WTC11 (cell line): ENCODE measurements at regions not wholly inside any gene's neighbourhood (a gene's known extent, or its start where the extent isn't known, plus 50 kb on each side); places are given as distances from the start of the nearest gene placed in this dataset.

ENCODE experiments used
- ATAC-seq: fragments of 200-7000 bp; cut with Tn5 transposase; 2 replicates; pipeline ENCODE4 v1.10.0; 2021; ENCODE audit warnings: mild to moderate bottlenecking, moderate library complexity
- CTCF ChIA-PET: fragments of 300-600 bp; sonication (Branson Sonifier 250); formaldehyde crosslinking; loops from one replicate; lab custom pipeline; 2021; ENCODE audit warnings: antibody characterized with exemption; lab: Charles Lee
- POLR2A ChIA-PET: fragments of 350-600 bp; sonication (Branson Sonifier 250); formaldehyde crosslinking; loops from one replicate; lab custom pipeline; 2021; ENCODE audit warnings: antibody characterized with exemption; lab: Charles Lee
- DNase-seq: peaks from one replicate; pipeline ENCODE4 v3.0.0; 2021; ENCODE audit warnings: low spot score
- H3K27ac Mint-ChIP-seq: 2 replicates; pipeline ENCODE4 v1.8.0; 2021; ENCODE audit warnings: mixed read lengths
- H3K27me3 Mint-ChIP-seq: 2 replicates; pipeline ENCODE4 v1.8.0; 2021; ENCODE audit warnings: low read depth, mild to moderate bottlenecking, moderate library complexity, mixed read lengths
- H3K36me3 Mint-ChIP-seq: 2 replicates; pipeline ENCODE4 v1.8.0; 2021; ENCODE audit warnings: mixed read lengths
- H3K4me1 Mint-ChIP-seq: 2 replicates; pipeline ENCODE4 v1.8.0; 2022; ENCODE audit warnings: mixed read lengths
- H3K4me3 Mint-ChIP-seq: 2 replicates; pipeline ENCODE4 v1.8.0; 2021; ENCODE audit warnings: mild to moderate bottlenecking, moderate library complexity, mixed read lengths
- H3K9me3 Mint-ChIP-seq: 2 replicates; pipeline ENCODE4 v1.8.0; 2021; ENCODE audit warnings: mixed read lengths
- EMX1 ChIP-seq: fragments of 250-450 bp; sonication (Bioruptor Pico); IDR thresholded peaks from 2 replicates; pipeline ENCODE4 v1.8.0; 2021; ENCODE audit warnings: mild to moderate bottlenecking
- ETV6 ChIP-seq: sonication (generic); formaldehyde crosslinking; IDR thresholded peaks from 2 replicates; pipeline ENCODE4 v1.8.1; 2022; ENCODE audit warnings: mild to moderate bottlenecking, missing genetic modification reagents
- FOXJ3 ChIP-seq: sonication (generic); formaldehyde crosslinking; IDR thresholded peaks from 2 replicates; pipeline ENCODE4 v1.9.0; 2021; ENCODE audit warnings: missing genetic modification reagents, mild to moderate bottlenecking, borderline replicate concordance
- FOXK1 ChIP-seq: sonication (generic); formaldehyde crosslinking; IDR thresholded peaks from 2 replicates; pipeline ENCODE4 v1.8.0; 2022; ENCODE audit warnings: mild to moderate bottlenecking, moderate library complexity, missing genetic modification reagents
- GRHL2 ChIP-seq: fragments of 250-450 bp; sonication (Bioruptor Pico); IDR thresholded peaks from 2 replicates; pipeline ENCODE4 v1.8.0; 2022; ENCODE audit warnings: mild to moderate bottlenecking, moderate library complexity; ENCODE audit not compliant: insufficient replicate concordance, severe bottlenecking
- GTF2I ChIP-seq: fragments of 250-450 bp; sonication (Bioruptor Pico); conservative IDR thresholded peaks from 2 replicates; pipeline ENCODE4 v1.4.0; 2021; ENCODE audit warnings: mild to moderate bottlenecking
- HMGA2 ChIP-seq: fragments of 250-450 bp; sonication (Bioruptor Pico); IDR thresholded peaks from 2 replicates; pipeline ENCODE4 v1.4.0; 2021; ENCODE audit warnings: mild to moderate bottlenecking, moderate library complexity
- JUN ChIP-seq: sonication (generic); formaldehyde crosslinking; IDR thresholded peaks from 2 replicates; pipeline ENCODE4 v1.8.0; 2023; ENCODE audit warnings: mild to moderate bottlenecking, missing genetic modification reagents
- MYBL2 ChIP-seq: sonication (generic); formaldehyde crosslinking; IDR thresholded peaks from 2 replicates; pipeline ENCODE4 v1.8.1; 2023; ENCODE audit warnings: mild to moderate bottlenecking, moderate library complexity, missing genetic modification reagents
- NFE2L1 ChIP-seq: sonication (generic); formaldehyde crosslinking; IDR thresholded peaks from 2 replicates; pipeline ENCODE4 v1.8.1; 2023; ENCODE audit warnings: missing genetic modification reagents
- NR1H2 ChIP-seq: sonication (generic); formaldehyde crosslinking; IDR thresholded peaks from 2 replicates; pipeline ENCODE4 v1.9.0; 2021; ENCODE audit warnings: mild to moderate bottlenecking, moderate library complexity, missing genetic modification reagents
- NR2C2 ChIP-seq: sonication (generic); formaldehyde crosslinking; IDR thresholded peaks from 2 replicates; pipeline ENCODE4 v1.8.0; 2022; ENCODE audit warnings: mild to moderate bottlenecking, missing genetic modification reagents
- NR3C1 ChIP-seq: sonication (generic); formaldehyde crosslinking; conservative IDR thresholded peaks from 2 replicates; pipeline ENCODE4 v1.8.1; 2023; ENCODE audit warnings: low read depth, mild to moderate bottlenecking, missing genetic modification reagents
- SMAD4 ChIP-seq: sonication (generic); formaldehyde crosslinking; IDR thresholded peaks from 2 replicates; pipeline ENCODE4 v1.8.0; 2022; ENCODE audit warnings: mild to moderate bottlenecking, missing genetic modification reagents
- SOX15 ChIP-seq: fragments of 250-450 bp; sonication (Bioruptor Pico); IDR thresholded peaks from 2 replicates; pipeline ENCODE4 v1.9.0; 2021; ENCODE audit warnings: mild to moderate bottlenecking
- SP1 ChIP-seq: sonication (generic); formaldehyde crosslinking; conservative IDR thresholded peaks from 2 replicates; pipeline ENCODE4 v1.8.1; 2022; ENCODE audit warnings: missing genetic modification reagents
- ZNF219 ChIP-seq: sonication (generic); formaldehyde crosslinking; IDR thresholded peaks from 2 replicates; pipeline ENCODE4 v1.8.0; 2023; ENCODE audit warnings: missing genetic modification reagents, mild to moderate bottlenecking, borderline replicate concordance
- TF ChIP-seq, protein P1 (sequence below): sonication (generic); formaldehyde crosslinking; IDR thresholded peaks from 2 replicates; pipeline ENCODE4 v1.8.1; 2023; ENCODE audit warnings: mild to moderate bottlenecking, moderate library complexity, missing genetic modification reagents
- TF ChIP-seq, protein P2 (sequence below): fragments of 250-450 bp; sonication (Bioruptor Pico); IDR thresholded peaks from 2 replicates; pipeline ENCODE4 v1.9.0; 2021; ENCODE audit warnings: mild to moderate bottlenecking
- TF ChIP-seq, protein P3 (sequence below): fragments of 250-450 bp; sonication (Bioruptor Pico); IDR thresholded peaks from 2 replicates; pipeline ENCODE4 v1.9.0; 2021; ENCODE audit warnings: moderate library complexity, mild to moderate bottlenecking, inconsistent platforms, borderline replicate concordance
- TF ChIP-seq, protein P4 (sequence below): fragments of 250-450 bp; sonication (Bioruptor Pico); IDR thresholded peaks from 2 replicates; pipeline ENCODE4 v1.9.0; 2021; ENCODE audit warnings: mild to moderate bottlenecking
- TF ChIP-seq, protein P5 (sequence below): sonication (generic); formaldehyde crosslinking; IDR thresholded peaks from 2 replicates; pipeline ENCODE4 v1.8.1; 2022; ENCODE audit warnings: low read depth, mild to moderate bottlenecking, moderate library complexity, missing genetic modification reagents, borderline replicate concordance
- TF ChIP-seq, protein P6 (sequence below): sonication (generic); formaldehyde crosslinking; IDR thresholded peaks from 2 replicates; pipeline ENCODE4 v1.8.1; 2023; ENCODE audit warnings: mild to moderate bottlenecking, missing genetic modification reagents, moderate library complexity
- TF ChIP-seq, protein P7 (sequence below): sonication (generic); formaldehyde crosslinking; IDR thresholded peaks from 2 replicates; pipeline ENCODE4 v1.8.1; 2022; ENCODE audit warnings: low read depth, missing genetic modification reagents, borderline replicate concordance
- TF ChIP-seq, protein P8 (sequence below): sonication (generic); formaldehyde crosslinking; IDR thresholded peaks from 2 replicates; pipeline ENCODE4 v1.8.0; 2023; ENCODE audit warnings: missing genetic modification reagents
- TF ChIP-seq, protein P9 (sequence below): sonication (generic); formaldehyde crosslinking; IDR thresholded peaks from 2 replicates; pipeline ENCODE4 v1.8.1; 2023; ENCODE audit warnings: mild to moderate bottlenecking, missing genetic modification reagents, moderate library complexity

DNA sequence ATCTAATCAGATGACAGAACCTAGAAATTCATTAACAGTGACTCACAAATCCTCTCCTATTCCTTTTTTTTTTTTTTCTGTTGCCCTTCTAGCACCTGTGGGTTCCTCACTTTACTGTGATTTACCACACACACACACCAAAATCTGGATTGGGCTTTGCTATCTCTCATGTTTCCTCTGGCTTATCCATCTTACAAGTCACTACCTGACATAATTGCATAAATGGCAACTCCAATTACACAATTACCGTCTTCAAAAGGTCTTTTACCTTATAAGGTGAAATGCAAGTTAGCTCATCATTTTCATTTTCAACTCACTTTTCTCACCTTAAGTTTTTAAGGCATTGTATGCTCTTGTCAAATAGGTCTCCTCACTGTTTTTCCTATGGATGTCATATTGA is 426.3 kb upstream of the MEF2C start:
- POLR2A ChIA-PET = no interaction called here
- Mint-ChIP-seq H3K27me3 (no peaks in the 10 kb centered on the region), H3K36me3 (no peaks in the 10 kb centered on the region), H3K9me3 (no peaks in the 10 kb centered on the region; the same call in 1 of the 2 replicates), H3K4me1 (peaks cover 8% of the 10 kb centered on the region), H3K27ac (no peak overlapping the region), H3K4me3 (no peak overlapping the region)
- TF ChIP-seq SP1 (CRISPR knock-in tag) (no peak), SMAD4 (no peak), FOXJ3 (CRISPR knock-in tag) (no peak), NR1H2 (CRISPR knock-in tag) (no peak), HMGA2 (CRISPR knock-in tag) (no peak), NR3C1 (CRISPR knock-in tag) (no peak)
- TF ChIP-seq, protein P1, sequence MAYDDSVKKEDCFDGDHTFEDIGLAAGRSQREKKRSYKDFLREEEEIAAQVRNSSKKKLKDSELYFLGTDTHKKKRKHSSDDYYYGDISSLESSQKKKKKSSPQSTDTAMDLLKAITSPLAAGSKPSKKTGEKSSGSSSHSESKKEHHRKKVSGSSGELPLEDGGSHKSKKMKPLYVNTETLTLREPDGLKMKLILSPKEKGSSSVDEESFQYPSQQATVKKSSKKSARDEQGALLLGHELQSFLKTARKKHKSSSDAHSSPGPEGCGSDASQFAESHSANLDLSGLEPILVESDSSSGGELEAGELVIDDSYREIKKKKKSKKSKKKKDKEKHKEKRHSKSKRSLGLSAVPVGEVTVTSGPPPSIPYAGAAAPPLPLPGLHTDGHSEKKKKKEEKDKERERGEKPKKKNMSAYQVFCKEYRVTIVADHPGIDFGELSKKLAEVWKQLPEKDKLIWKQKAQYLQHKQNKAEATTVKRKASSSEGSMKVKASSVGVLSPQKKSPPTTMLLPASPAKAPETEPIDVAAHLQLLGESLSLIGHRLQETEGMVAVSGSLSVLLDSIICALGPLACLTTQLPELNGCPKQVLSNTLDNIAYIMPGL = no peak
- TF ChIP-seq, protein P2, sequence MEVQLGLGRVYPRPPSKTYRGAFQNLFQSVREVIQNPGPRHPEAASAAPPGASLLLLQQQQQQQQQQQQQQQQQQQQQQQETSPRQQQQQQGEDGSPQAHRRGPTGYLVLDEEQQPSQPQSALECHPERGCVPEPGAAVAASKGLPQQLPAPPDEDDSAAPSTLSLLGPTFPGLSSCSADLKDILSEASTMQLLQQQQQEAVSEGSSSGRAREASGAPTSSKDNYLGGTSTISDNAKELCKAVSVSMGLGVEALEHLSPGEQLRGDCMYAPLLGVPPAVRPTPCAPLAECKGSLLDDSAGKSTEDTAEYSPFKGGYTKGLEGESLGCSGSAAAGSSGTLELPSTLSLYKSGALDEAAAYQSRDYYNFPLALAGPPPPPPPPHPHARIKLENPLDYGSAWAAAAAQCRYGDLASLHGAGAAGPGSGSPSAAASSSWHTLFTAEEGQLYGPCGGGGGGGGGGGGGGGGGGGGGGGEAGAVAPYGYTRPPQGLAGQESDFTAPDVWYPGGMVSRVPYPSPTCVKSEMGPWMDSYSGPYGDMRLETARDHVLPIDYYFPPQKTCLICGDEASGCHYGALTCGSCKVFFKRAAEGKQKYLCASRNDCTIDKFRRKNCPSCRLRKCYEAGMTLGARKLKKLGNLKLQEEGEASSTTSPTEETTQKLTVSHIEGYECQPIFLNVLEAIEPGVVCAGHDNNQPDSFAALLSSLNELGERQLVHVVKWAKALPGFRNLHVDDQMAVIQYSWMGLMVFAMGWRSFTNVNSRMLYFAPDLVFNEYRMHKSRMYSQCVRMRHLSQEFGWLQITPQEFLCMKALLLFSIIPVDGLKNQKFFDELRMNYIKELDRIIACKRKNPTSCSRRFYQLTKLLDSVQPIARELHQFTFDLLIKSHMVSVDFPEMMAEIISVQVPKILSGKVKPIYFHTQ = no peak
- TF ChIP-seq, protein P3, sequence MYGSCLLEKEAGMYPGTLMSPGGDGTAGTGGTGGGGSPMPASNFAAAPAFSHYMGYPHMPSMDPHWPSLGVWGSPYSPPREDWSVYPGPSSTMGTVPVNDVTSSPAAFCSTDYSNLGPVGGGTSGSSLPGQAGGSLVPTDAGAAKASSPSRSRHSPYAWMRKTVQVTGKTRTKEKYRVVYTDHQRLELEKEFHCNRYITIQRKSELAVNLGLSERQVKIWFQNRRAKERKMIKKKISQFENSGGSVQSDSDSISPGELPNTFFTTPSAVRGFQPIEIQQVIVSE (CRISPR knock-in tag) = no peak
- TF ChIP-seq, protein P4, sequence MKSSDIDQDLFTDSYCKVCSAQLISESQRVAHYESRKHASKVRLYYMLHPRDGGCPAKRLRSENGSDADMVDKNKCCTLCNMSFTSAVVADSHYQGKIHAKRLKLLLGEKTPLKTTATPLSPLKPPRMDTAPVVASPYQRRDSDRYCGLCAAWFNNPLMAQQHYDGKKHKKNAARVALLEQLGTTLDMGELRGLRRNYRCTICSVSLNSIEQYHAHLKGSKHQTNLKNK (CRISPR knock-in tag) = no peak
- CTCF ChIA-PET = no interaction called here
- ATAC-seq (no peak), DNase-seq (no peak)

DNA sequence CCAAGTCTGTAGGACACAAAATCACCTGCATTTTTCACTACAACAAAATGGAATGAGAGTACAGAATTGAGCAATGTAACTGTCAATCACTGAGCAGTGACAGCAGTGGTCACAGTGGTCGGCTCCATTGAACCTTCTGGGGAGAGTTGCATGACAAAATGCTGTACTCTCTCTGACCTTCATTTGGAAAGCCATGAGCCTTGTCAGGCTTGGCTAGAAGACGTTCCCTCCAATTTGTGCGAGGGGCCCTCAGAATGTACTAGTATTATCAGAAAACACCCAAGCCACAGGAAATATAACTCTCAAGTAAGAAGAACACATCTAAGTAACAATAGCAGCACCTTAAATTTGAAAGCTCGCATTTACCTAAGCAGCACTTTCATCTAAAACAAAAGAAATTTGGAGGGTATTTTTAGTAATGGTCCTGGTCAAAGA is 425.6 kb upstream of the MEF2C start:
- no peak overlapping the region for H3K4me3 Mint-ChIP-seq
- DNase-seq = no peak
- ATAC-seq = no peak
- no peak overlapping the region for H3K27ac Mint-ChIP-seq
- ChIA-PET CTCF (no interaction called here), POLR2A (no interaction called here)
- H3K27me3 Mint-ChIP-seq = no peaks in the 10 kb centered on the region
- no peaks in the 10 kb centered on the region; the same call in 1 of the 2 replicates for H3K9me3 Mint-ChIP-seq
- no peaks in the 10 kb centered on the region for H3K36me3 Mint-ChIP-seq
- H3K4me1 Mint-ChIP-seq = peaks cover 8% of the 10 kb centered on the region
- TF ChIP-seq, protein P5, sequence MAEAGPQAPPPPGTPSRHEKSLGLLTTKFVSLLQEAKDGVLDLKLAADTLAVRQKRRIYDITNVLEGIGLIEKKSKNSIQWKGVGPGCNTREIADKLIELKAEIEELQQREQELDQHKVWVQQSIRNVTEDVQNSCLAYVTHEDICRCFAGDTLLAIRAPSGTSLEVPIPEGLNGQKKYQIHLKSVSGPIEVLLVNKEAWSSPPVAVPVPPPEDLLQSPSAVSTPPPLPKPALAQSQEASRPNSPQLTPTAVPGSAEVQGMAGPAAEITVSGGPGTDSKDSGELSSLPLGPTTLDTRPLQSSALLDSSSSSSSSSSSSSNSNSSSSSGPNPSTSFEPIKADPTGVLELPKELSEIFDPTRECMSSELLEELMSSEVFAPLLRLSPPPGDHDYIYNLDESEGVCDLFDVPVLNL (CRISPR knock-in tag) = no peak
- TF ChIP-seq, protein P6, sequence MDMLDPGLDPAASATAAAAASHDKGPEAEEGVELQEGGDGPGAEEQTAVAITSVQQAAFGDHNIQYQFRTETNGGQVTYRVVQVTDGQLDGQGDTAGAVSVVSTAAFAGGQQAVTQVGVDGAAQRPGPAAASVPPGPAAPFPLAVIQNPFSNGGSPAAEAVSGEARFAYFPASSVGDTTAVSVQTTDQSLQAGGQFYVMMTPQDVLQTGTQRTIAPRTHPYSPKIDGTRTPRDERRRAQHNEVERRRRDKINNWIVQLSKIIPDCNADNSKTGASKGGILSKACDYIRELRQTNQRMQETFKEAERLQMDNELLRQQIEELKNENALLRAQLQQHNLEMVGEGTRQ (CRISPR knock-in tag) = no peak
- TF ChIP-seq NR2C2 (CRISPR knock-in tag) (no peak), MYBL2 (CRISPR knock-in tag) (no peak), FOXK1 (no peak), SOX15 (CRISPR knock-in tag) (no peak), NR1H2 (CRISPR knock-in tag) (no peak), ETV6 (no peak), ZNF219 (CRISPR knock-in tag) (no peak), JUN (no peak), GTF2I (CRISPR knock-in tag) (no peak), EMX1 (CRISPR knock-in tag) (no peak), GRHL2 (CRISPR knock-in tag) (no peak), NFE2L1 (no peak), SP1 (CRISPR knock-in tag) (no peak)
- TF ChIP-seq, protein P7, sequence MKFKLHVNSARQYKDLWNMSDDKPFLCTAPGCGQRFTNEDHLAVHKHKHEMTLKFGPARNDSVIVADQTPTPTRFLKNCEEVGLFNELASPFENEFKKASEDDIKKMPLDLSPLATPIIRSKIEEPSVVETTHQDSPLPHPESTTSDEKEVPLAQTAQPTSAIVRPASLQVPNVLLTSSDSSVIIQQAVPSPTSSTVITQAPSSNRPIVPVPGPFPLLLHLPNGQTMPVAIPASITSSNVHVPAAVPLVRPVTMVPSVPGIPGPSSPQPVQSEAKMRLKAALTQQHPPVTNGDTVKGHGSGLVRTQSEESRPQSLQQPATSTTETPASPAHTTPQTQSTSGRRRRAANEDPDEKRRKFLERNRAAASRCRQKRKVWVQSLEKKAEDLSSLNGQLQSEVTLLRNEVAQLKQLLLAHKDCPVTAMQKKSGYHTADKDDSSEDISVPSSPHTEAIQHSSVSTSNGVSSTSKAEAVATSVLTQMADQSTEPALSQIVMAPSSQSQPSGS (CRISPR knock-in tag) = no peak
- TF ChIP-seq, protein P8, sequence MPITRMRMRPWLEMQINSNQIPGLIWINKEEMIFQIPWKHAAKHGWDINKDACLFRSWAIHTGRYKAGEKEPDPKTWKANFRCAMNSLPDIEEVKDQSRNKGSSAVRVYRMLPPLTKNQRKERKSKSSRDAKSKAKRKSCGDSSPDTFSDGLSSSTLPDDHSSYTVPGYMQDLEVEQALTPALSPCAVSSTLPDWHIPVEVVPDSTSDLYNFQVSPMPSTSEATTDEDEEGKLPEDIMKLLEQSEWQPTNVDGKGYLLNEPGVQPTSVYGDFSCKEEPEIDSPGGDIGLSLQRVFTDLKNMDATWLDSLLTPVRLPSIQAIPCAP = no peak
- TF ChIP-seq, protein P9, sequence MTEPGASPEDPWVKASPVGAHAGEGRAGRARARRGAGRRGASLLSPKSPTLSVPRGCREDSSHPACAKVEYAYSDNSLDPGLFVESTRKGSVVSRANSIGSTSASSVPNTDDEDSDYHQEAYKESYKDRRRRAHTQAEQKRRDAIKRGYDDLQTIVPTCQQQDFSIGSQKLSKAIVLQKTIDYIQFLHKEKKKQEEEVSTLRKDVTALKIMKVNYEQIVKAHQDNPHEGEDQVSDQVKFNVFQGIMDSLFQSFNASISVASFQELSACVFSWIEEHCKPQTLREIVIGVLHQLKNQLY = no peak
